Retinal pigment epithelial cell (primary cell): ENCODE measurements at regions not wholly inside any gene's neighbourhood (a gene's known extent, or its start where the extent isn't known, plus 50 kb on each side); places are given as distances from the start of the nearest gene placed in this dataset.

Experiments used
- DNase-seq: peaks from one replicate; pipeline ENCODE4 v3.0.0-alpha.2; 2010; ENCODE audit warnings: low read depth
- H3K4me3 ChIP-seq: 2 replicates; pipeline ENCODE4 v1.5.1; 2011; ENCODE audit warnings: mild to moderate bottlenecking, low read length, control low read depth, moderate library complexity
- TF ChIP-seq, protein P1 (sequence below): conservative IDR thresholded peaks from 2 replicates; pipeline ENCODE4 v1.5.1; 2011; ENCODE audit warnings: low read depth, low read length, control low read depth, inconsistent platforms

DNA sequence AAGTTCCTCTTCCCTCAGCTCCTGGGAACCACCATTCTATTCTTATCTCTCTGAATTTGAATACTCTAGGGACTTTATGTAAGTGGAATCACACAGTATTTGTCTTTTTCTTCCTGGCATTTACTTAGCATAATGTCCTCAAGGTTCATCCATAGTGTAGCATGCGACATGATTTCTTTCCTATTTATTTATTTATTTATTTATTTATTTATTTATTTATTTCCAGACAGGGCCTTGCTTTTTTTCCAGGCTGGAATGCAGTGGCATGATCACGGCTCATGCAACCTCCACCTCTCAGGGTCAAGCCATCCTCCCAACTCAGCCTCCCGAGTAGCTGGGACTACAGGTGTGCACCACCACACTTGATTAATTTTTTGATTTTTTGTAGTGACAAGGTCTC lies 142.1 kb downstream of the GPBP1 start:
- no peak for DNase-seq
- TF ChIP-seq, protein P1, sequence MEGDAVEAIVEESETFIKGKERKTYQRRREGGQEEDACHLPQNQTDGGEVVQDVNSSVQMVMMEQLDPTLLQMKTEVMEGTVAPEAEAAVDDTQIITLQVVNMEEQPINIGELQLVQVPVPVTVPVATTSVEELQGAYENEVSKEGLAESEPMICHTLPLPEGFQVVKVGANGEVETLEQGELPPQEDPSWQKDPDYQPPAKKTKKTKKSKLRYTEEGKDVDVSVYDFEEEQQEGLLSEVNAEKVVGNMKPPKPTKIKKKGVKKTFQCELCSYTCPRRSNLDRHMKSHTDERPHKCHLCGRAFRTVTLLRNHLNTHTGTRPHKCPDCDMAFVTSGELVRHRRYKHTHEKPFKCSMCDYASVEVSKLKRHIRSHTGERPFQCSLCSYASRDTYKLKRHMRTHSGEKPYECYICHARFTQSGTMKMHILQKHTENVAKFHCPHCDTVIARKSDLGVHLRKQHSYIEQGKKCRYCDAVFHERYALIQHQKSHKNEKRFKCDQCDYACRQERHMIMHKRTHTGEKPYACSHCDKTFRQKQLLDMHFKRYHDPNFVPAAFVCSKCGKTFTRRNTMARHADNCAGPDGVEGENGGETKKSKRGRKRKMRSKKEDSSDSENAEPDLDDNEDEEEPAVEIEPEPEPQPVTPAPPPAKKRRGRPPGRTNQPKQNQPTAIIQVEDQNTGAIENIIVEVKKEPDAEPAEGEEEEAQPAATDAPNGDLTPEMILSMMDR: no peak
- H3K4me3 ChIP-seq: no peak overlapping the region
